HepG2 (cell line): ENCODE measurements at regions not wholly inside any gene's neighbourhood (a gene's known extent, or its start where the extent isn't known, plus 50 kb on each side); places are given as distances from the start of the nearest gene placed in this dataset.

ENCODE experiments used
- ATAC-seq: fragments of 200-7000 bp; cut with Tn5 transposase; 3 replicates; pipeline ENCODE4 v1.9.1; 2020; ENCODE audit warnings: mild to moderate bottlenecking, moderate library complexity
- BruUV-seq: library from RNA; stranded (reverse); fragments of 400-500 nt; replicated peaks from 2 replicates; lab custom pipeline; 2021; lab: Mats Ljungman, UMichigan
- CTCF ChIA-PET: fragments of 300-600 bp; formaldehyde crosslinking; extraction: SDS; loops from one replicate; lab custom pipeline; 2021; ENCODE audit warnings: low total read pairs, inconsistent platforms, low intra/inter-chr PET ratio; lab: Yijun Ruan, JAX
- POLR2A ChIA-PET: fragments of 350-600 bp; sonication (Branson Sonifier 250); formaldehyde crosslinking; loops from one replicate; lab custom pipeline; 2020; ENCODE audit warnings: antibody characterized with exemption, inconsistent platforms; lab: Yijun Ruan, JAX
- DNase-seq: peaks from one replicate; pipeline ENCODE4 v3.0.0-alpha.2; 2015; ENCODE audit warnings: low spot score
- FAIRE-seq: peaks from 3 replicates; lab custom pipeline; 2011; peaks lifted over from hg19 to GRCh38; lab: Jason Lieb, UNC
- H2AFZ ChIP-seq: one replicate; pipeline ENCODE4 v1.6.1; 2011; ENCODE audit warnings: low read length, inconsistent platforms
- H3K27ac ChIP-seq: fragments of 300-600 bp; 3 replicates; pipeline ENCODE4 v1.8.0; 2011; ENCODE audit warnings: mixed run types, mild to moderate bottlenecking, mixed read lengths, low read length, inconsistent platforms; ENCODE audit not compliant: insufficient read depth; ENCODE audit errors: extremely low read length
- H3K27me3 ChIP-seq, 2 experiments: fragments of 200-600 bp in 1 of 2; 2 replicates in 1 of 2; 3 replicates in 1 of 2; pipeline versions ENCODE4 v1.6.0 to v1.8.0; 2011; ENCODE audit warnings: low read length in 2 of 2, mild to moderate bottlenecking in 2 of 2, moderate library complexity in 2 of 2, inconsistent platforms in 1 of 2; ENCODE audit not compliant: insufficient read depth in 2 of 2, control insufficient read depth in 1 of 2
- H3K36me3 ChIP-seq, 2 experiments: fragments of 200-600 bp in 1 of 2; replicated peaks in 1 of 2; 2 replicates in 1 of 2; 3 replicates in 1 of 2; pipeline versions ENCODE4 v1.5.1 to v1.8.0; 2011; ENCODE audit warnings: low read length in 2 of 2, inconsistent platforms in 1 of 2; ENCODE audit not compliant: insufficient read depth in 2 of 2, control insufficient read depth in 1 of 2
- H3K4me1 ChIP-seq: 2 replicates; pipeline ENCODE4 v1.5.1; 2012; ENCODE audit warnings: low read length, inconsistent platforms; ENCODE audit not compliant: insufficient read depth
- H3K4me2 ChIP-seq: 2 replicates; pipeline ENCODE4 v1.6.0; 2011; ENCODE audit warnings: low read depth, low read length, inconsistent platforms
- H3K4me3 ChIP-seq, 3 experiments: fragments of 200-600 bp in 1 of 3; sonication (generic), shearing (Covaris generic) in 1 of 3; replicated peaks in 1 of 3; 2 replicates each; pipeline ENCODE4 v1.5.1; 2011 to 2016; ENCODE audit warnings: low read length in 3 of 3, inconsistent platforms in 2 of 3, low read depth in 2 of 3, mild to moderate bottlenecking in 2 of 3, control low read depth in 1 of 3, mixed read lengths in 1 of 3; ENCODE audit not compliant: insufficient read depth in 1 of 3
- H3K79me2 ChIP-seq: one replicate; pipeline ENCODE4 v1.6.1; 2011; ENCODE audit warnings: low read length, inconsistent platforms; ENCODE audit not compliant: insufficient read depth
- H3K9ac ChIP-seq: 2 replicates; pipeline ENCODE4 v1.6.0; 2011; ENCODE audit warnings: mild to moderate bottlenecking, low read depth, low read length, inconsistent platforms; ENCODE audit not compliant: insufficient read depth
- H3K9me3 ChIP-seq: 2 replicates; pipeline ENCODE4 v1.5.1; 2012; ENCODE audit warnings: mild to moderate bottlenecking, low read length
- H4K20me1 ChIP-seq: 2 replicates; pipeline ENCODE4 v1.6.0; 2011; ENCODE audit warnings: inconsistent platforms, mild to moderate bottlenecking, low read length, moderate library complexity; ENCODE audit not compliant: insufficient read depth
- FOXK1 ChIP-seq: sonication (generic); formaldehyde crosslinking; IDR thresholded peaks from 2 replicates; pipeline ENCODE4 v1.4.0; 2020; ENCODE audit warnings: low read depth, missing genetic modification reagents, borderline replicate concordance
- FOXM1 ChIP-seq: sonication (generic); formaldehyde crosslinking; IDR thresholded peaks from 2 replicates; pipeline ENCODE4 v1.5.0; 2020; ENCODE audit warnings: missing genetic modification reagents
- POLR2A ChIP-seq, 2 experiments: IDR thresholded peaks; 2 replicates each; pipeline ENCODE4 v1.6.1; 2011; ENCODE audit warnings: low read depth in 2 of 2, low read length in 2 of 2, mild to moderate bottlenecking in 1 of 2, moderate library complexity in 1 of 2; ENCODE audit not compliant: insufficient read depth in 1 of 2
- RBM22 ChIP-seq: fragments of 200-400 bp; formaldehyde crosslinking; optimal IDR thresholded peaks from 2 replicates; pipeline ENCODE3; 2017; ENCODE audit warnings: mild to moderate bottlenecking, low read length, moderate library complexity
- ZFP41 ChIP-seq: sonication (generic); formaldehyde crosslinking; IDR thresholded peaks from 2 replicates; pipeline ENCODE4 v1.4.0; 2020; ENCODE audit warnings: mild to moderate bottlenecking, missing genetic modification reagents, borderline replicate concordance
- ZNF232 ChIP-seq: sonication (generic); formaldehyde crosslinking; IDR thresholded peaks from 2 replicates; pipeline ENCODE4 v1.4.0; 2020; ENCODE audit warnings: missing genetic modification reagents, borderline replicate concordance
- ZNF607 ChIP-seq: sonication (generic); formaldehyde crosslinking; IDR thresholded peaks from 2 replicates; pipeline ENCODE4 v1.5.1; 2020; ENCODE audit warnings: missing genetic modification reagents, mild to moderate bottlenecking, borderline replicate concordance
- ZNF703 ChIP-seq: sonication (generic); formaldehyde crosslinking; IDR thresholded peaks from 2 replicates; pipeline ENCODE4 v1.5.1; 2020; ENCODE audit warnings: missing genetic modification reagents, mild to moderate bottlenecking, moderate library complexity, borderline replicate concordance
- ZNF878 ChIP-seq: sonication (generic); formaldehyde crosslinking; IDR thresholded peaks from 2 replicates; pipeline ENCODE4 v1.8.1; 2023; ENCODE audit warnings: mild to moderate bottlenecking, missing genetic modification reagents, moderate library complexity
- ZSCAN12 ChIP-seq: sonication (generic); formaldehyde crosslinking; IDR thresholded peaks from 2 replicates; pipeline ENCODE4 v1.9.0; 2021; ENCODE audit warnings: mild to moderate bottlenecking, missing genetic modification reagents
- ZSCAN30 ChIP-seq: sonication (generic); formaldehyde crosslinking; IDR thresholded peaks from 2 replicates; pipeline ENCODE4 v1.5.0; 2020; ENCODE audit warnings: mild to moderate bottlenecking, missing genetic modification reagents
- WGBS: methylation state at CpG from one replicate; pipeline ENCODE4 v1.1.6; 2017; ENCODE audit warnings: low lambda C conversion rate; 5-methylcytosine and 5-hydroxymethylcytosine counted together
- in situ Hi-C: cut with HindIII; loops from 2 replicates; pipeline ENCODE4 v1.10.0; 2017; ENCODE audit warnings: low pct_unique_long_range_greater_than_20kb; ENCODE audit not compliant: extremely low pct_ligation_motif_present
- intact Hi-C: fragments of 100-400 bp; cut with micrococcal nuclease; formaldehyde crosslinking; loops from one replicate; pipeline ENCODE4 v1.10.0; 2022; ENCODE audit not compliant: unreplicated experiment
- TF ChIP-seq, protein P1 (sequence below): sonication (generic); formaldehyde crosslinking; IDR thresholded peaks from 2 replicates; pipeline ENCODE4 v1.4.0; 2020; ENCODE audit warnings: mild to moderate bottlenecking, missing genetic modification reagents
- TF ChIP-seq, protein P2 (sequence below): sonication (generic); formaldehyde crosslinking; IDR thresholded peaks from 2 replicates; pipeline ENCODE4 v1.4.0; 2020; ENCODE audit warnings: mild to moderate bottlenecking, missing genetic modification reagents
- TF ChIP-seq, protein P3 (sequence below): sonication (generic); formaldehyde crosslinking; IDR thresholded peaks from 2 replicates; pipeline ENCODE4 v1.8.1; 2022; ENCODE audit warnings: mild to moderate bottlenecking, missing genetic modification reagents
- TF ChIP-seq, protein P4 (sequence below): sonication (generic); formaldehyde crosslinking; IDR thresholded peaks from 2 replicates; pipeline ENCODE4 v1.5.0; 2020; ENCODE audit warnings: mild to moderate bottlenecking, low read depth, missing genetic modification reagents, borderline replicate concordance

DNA sequence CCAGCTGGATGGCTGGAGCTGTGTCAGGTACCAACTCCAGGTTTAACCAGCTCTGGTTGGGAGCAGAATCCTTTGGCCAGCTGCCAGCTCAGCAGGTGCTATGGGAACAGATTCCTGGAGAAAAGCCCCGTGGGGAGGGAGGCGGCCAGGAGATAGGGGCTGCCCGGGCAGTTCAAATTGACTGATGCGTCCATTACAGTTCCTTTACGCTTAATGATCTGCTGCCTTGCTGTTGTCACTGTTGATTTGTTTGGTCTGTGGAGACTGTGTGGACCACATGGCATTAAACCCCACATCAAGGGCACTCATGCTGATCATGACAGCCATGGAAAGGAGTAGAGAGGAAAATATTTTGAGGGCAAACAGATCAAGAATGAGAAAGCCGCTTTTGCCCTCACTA lies 200.0 kb downstream of the TSN start:
- BruUV-seq: no TSS peak
- Histone ChIP-seq H2AFZ (no peak overlapping the region), H3K4me2 (no peak overlapping the region), H3K9me3 (no peaks in the 10 kb centered on the region), H4K20me1 (no peaks in the 10 kb centered on the region), H3K27ac (no peak overlapping the region), H3K27me3 (peaks cover 2 to 32% of the 10 kb centered on the region in 2 experiments; a peak in 4 of 5 replicates), H3K9ac (no peak overlapping the region), H3K79me2 (no peaks in the 10 kb centered on the region), H3K4me1 (no peaks in the 10 kb centered on the region), H3K4me3 (no peak overlapping the region), H3K36me3 (no peaks in the 10 kb centered on the region)
- ChIA-PET POLR2A (no interaction called here), CTCF (no interaction called here)
- WGBS: 31% methylated on average over 6 of the region's 6 CpGs
- intact Hi-C loops: no loop called here
- no peak for ATAC-seq
- no peak for DNase-seq
- FAIRE-seq: no peak
- TF ChIP-seq ZNF232 (CRISPR knock-in tag) (no peak), FOXM1 (CRISPR knock-in tag) (no peak), RBM22 (no peak), ZSCAN30 (CRISPR knock-in tag) (no peak), FOXK1 (no peak), ZNF607 (CRISPR knock-in tag) (no peak), POLR2A (IDR thresholded peaks at IDR 0.05; ENCODE audit: insufficient read depth in 1 of 2, low read depth in 2 of 2, low read length in 2 of 2) (no peak), ZSCAN12 (CRISPR knock-in tag) (no peak), ZNF703 (no peak), ZFP41 (CRISPR knock-in tag) (no peak), ZNF878 (CRISPR knock-in tag) (no peak)
- TF ChIP-seq, protein P1, sequence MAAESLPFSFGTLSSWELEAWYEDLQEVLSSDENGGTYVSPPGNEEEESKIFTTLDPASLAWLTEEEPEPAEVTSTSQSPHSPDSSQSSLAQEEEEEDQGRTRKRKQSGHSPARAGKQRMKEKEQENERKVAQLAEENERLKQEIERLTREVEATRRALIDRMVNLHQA (CRISPR knock-in tag): no peak
- TF ChIP-seq, protein P2, sequence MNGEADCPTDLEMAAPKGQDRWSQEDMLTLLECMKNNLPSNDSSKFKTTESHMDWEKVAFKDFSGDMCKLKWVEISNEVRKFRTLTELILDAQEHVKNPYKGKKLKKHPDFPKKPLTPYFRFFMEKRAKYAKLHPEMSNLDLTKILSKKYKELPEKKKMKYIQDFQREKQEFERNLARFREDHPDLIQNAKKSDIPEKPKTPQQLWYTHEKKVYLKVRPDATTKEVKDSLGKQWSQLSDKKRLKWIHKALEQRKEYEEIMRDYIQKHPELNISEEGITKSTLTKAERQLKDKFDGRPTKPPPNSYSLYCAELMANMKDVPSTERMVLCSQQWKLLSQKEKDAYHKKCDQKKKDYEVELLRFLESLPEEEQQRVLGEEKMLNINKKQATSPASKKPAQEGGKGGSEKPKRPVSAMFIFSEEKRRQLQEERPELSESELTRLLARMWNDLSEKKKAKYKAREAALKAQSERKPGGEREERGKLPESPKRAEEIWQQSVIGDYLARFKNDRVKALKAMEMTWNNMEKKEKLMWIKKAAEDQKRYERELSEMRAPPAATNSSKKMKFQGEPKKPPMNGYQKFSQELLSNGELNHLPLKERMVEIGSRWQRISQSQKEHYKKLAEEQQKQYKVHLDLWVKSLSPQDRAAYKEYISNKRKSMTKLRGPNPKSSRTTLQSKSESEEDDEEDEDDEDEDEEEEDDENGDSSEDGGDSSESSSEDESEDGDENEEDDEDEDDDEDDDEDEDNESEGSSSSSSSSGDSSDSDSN (CRISPR knock-in tag): no peak
- TF ChIP-seq, protein P3, sequence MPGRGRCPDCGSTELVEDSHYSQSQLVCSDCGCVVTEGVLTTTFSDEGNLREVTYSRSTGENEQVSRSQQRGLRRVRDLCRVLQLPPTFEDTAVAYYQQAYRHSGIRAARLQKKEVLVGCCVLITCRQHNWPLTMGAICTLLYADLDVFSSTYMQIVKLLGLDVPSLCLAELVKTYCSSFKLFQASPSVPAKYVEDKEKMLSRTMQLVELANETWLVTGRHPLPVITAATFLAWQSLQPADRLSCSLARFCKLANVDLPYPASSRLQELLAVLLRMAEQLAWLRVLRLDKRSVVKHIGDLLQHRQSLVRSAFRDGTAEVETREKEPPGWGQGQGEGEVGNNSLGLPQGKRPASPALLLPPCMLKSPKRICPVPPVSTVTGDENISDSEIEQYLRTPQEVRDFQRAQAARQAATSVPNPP (CRISPR knock-in tag): no peak
- TF ChIP-seq, protein P4, sequence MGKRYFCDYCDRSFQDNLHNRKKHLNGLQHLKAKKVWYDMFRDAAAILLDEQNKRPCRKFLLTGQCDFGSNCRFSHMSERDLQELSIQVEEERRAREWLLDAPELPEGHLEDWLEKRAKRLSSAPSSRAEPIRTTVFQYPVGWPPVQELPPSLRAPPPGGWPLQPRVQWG: no peak
- in situ Hi-C loops: no loop called here
